ENCODE measurements at regions not wholly inside any gene's neighbourhood (a gene's known extent, or its start where the extent isn't known, plus 50 kb on each side); places are given as distances from the start of the nearest gene placed in this dataset.

GRCh38 chr9:13532407-13532806, 252.9 kb upstream of the MPDZ start:
- TF ChIP-seq EZH2 (IDR thresholded peaks at IDR 0.05; ENCODE audit: insufficient read depth, poor library complexity, severe bottlenecking) (no peak), EZH2phosphoT487 (IDR thresholded peaks at IDR 0.05; ENCODE audit: insufficient read depth, low read depth) (no peak)
- no peak overlapping the region for H3K9ac ChIP-seq
- no peak overlapping the region for H3K4me2 ChIP-seq (ENCODE audit: unreplicated experiment)
- no peaks in the 10 kb centered on the region for H3K9me3 ChIP-seq (ENCODE audit: low read depth)
- H3K27ac ChIP-seq, result no peak overlapping the region
- H3K4me1 ChIP-seq (ENCODE audit: insufficient read depth), result no peaks in the 10 kb centered on the region
- no peak overlapping the region for H2AFZ ChIP-seq
- H3K9me2 ChIP-seq (ENCODE audit: insufficient read depth), result no peaks in the 10 kb centered on the region
- H3K79me2 ChIP-seq (ENCODE audit: insufficient read depth), result no peaks in the 10 kb centered on the region
- H3K27me3 ChIP-seq (replicated peaks; ENCODE audit: insufficient read depth), result peaks cover 22% of the 10 kb centered on the region
- in situ Hi-C loops (cut with MboI), result no loop called here
- no peaks in the 10 kb centered on the region for H3F3A ChIP-seq (ENCODE audit: insufficient read depth)
- 70% methylated on average over 2 of the region's 2 CpGs for WGBS, 2 experiments (ENCODE audit: low coverage in 1 of 2, low lambda C conversion rate in 2 of 2, missing lambda C conversion rate in 2 of 2)
- no peak overlapping the region for H3K4me3 ChIP-seq
- H3K36me3 ChIP-seq (ENCODE audit: low read depth), result no peaks in the 10 kb centered on the region
- DNase-seq, result no peak
- H4K20me1 ChIP-seq (ENCODE audit: insufficient read depth), result no peaks in the 10 kb centered on the region

GRCh38 chr9:13529321-13530104, 250.0 kb upstream of the MPDZ start:
- Histone ChIP-seq H3K9me2 (ENCODE audit: insufficient read depth) (no peaks in the 10 kb centered on the region), H3F3A (ENCODE audit: insufficient read depth) (no peaks in the 10 kb centered on the region), H3K4me2 (ENCODE audit: unreplicated experiment) (no peak overlapping the region), H3K4me3 (no peak overlapping the region), H3K36me3 (ENCODE audit: low read depth) (no peaks in the 10 kb centered on the region), H3K27me3 (replicated peaks; ENCODE audit: insufficient read depth) (peaks cover 32% of the 10 kb centered on the region), H3K9ac (no peak overlapping the region), H4K20me1 (ENCODE audit: insufficient read depth) (no peaks in the 10 kb centered on the region), H3K4me1 (ENCODE audit: insufficient read depth) (no peaks in the 10 kb centered on the region), H3K79me2 (ENCODE audit: insufficient read depth) (no peaks in the 10 kb centered on the region), H3K9me3 (ENCODE audit: low read depth) (no peaks in the 10 kb centered on the region), H2AFZ (no peak overlapping the region), H3K27ac (no peak overlapping the region)
- DNase-seq, result no peak
- no peak for TF ChIP-seq EZH2 (IDR thresholded peaks at IDR 0.05; ENCODE audit: insufficient read depth, poor library complexity, severe bottlenecking)
- TF ChIP-seq EZH2phosphoT487 (IDR thresholded peaks at IDR 0.05; ENCODE audit: insufficient read depth, low read depth), result no peak
- in situ Hi-C loops (cut with MboI), result no loop called here
- WGBS, 2 experiments (ENCODE audit: low coverage in 1 of 2, low lambda C conversion rate in 2 of 2, missing lambda C conversion rate in 2 of 2), result 62 to 64% methylated on average over 6 of the region's 6 CpGs

- H3K36me3 ChIP-seq (ENCODE audit: low read depth), result no peaks in the 10 kb centered on the region
- WGBS, 2 experiments (ENCODE audit: low coverage in 1 of 2, low lambda C conversion rate in 2 of 2, missing lambda C conversion rate in 2 of 2), result 67 to 73% methylated on average over 9 of the region's 9 CpGs
- peaks cover 11% of the 10 kb centered on the region for H3K27me3 ChIP-seq (replicated peaks; ENCODE audit: insufficient read depth)
- TF ChIP-seq EZH2phosphoT487 (IDR thresholded peaks at IDR 0.05; ENCODE audit: insufficient read depth, low read depth) (no peak), EZH2 (IDR thresholded peaks at IDR 0.05; ENCODE audit: insufficient read depth, poor library complexity, severe bottlenecking) (no peak)
- H3K9me2 ChIP-seq (ENCODE audit: insufficient read depth), result no peaks in the 10 kb centered on the region
- H3K79me2 ChIP-seq (ENCODE audit: insufficient read depth), result no peaks in the 10 kb centered on the region
- H4K20me1 ChIP-seq (ENCODE audit: insufficient read depth), result no peaks in the 10 kb centered on the region
- H3K4me1 ChIP-seq (ENCODE audit: insufficient read depth), result no peaks in the 10 kb centered on the region
- DNase-seq, result no peak
- H3K4me3 ChIP-seq, result no peak overlapping the region
- no peak overlapping the region for H3K27ac ChIP-seq
- no peak overlapping the region for H3K4me2 ChIP-seq (ENCODE audit: unreplicated experiment)
- H3F3A ChIP-seq (ENCODE audit: insufficient read depth), result no peaks in the 10 kb centered on the region
- in situ Hi-C loops (cut with MboI), result no loop called here
- no peak overlapping the region for H2AFZ ChIP-seq
- no peaks in the 10 kb centered on the region for H3K9me3 ChIP-seq (ENCODE audit: low read depth)
- no peak overlapping the region for H3K9ac ChIP-seq
These were observed 244.8 kb upstream of the MPDZ start for GRCh38 chr9:13524245-13524644.

- Histone ChIP-seq H3K27me3 (replicated peaks; ENCODE audit: insufficient read depth) (no peaks in the 10 kb centered on the region; the same call in 1 of the 2 replicates), H4K20me1 (ENCODE audit: insufficient read depth) (no peaks in the 10 kb centered on the region), H3K4me2 (ENCODE audit: unreplicated experiment) (no peak overlapping the region), H3K9me3 (ENCODE audit: low read depth) (no peaks in the 10 kb centered on the region), H3F3A (ENCODE audit: insufficient read depth) (no peaks in the 10 kb centered on the region), H2AFZ (no peak overlapping the region), H3K4me1 (ENCODE audit: insufficient read depth) (no peaks in the 10 kb centered on the region), H3K36me3 (ENCODE audit: low read depth) (no peaks in the 10 kb centered on the region), H3K27ac (no peak overlapping the region), H3K9me2 (ENCODE audit: insufficient read depth) (no peaks in the 10 kb centered on the region), H3K4me3 (no peak overlapping the region), H3K79me2 (ENCODE audit: insufficient read depth) (no peaks in the 10 kb centered on the region), H3K9ac (no peak overlapping the region)
- 47 to 55% methylated on average over 2 of the region's 2 CpGs for WGBS, 2 experiments (ENCODE audit: low coverage in 1 of 2, low lambda C conversion rate in 2 of 2, missing lambda C conversion rate in 2 of 2)
- in situ Hi-C loops (cut with MboI), result no loop called here
- no peak for TF ChIP-seq EZH2 (IDR thresholded peaks at IDR 0.05; ENCODE audit: insufficient read depth, poor library complexity, severe bottlenecking)
- no peak for TF ChIP-seq EZH2phosphoT487 (IDR thresholded peaks at IDR 0.05; ENCODE audit: insufficient read depth, low read depth)
- DNase-seq, result no peak
These were observed 240.6 kb upstream of the MPDZ start for GRCh38 chr9:13520069-13520468.

All from GM23248 (cell line).